GM12878 (cell line): ENCODE measurements at regions not wholly inside any gene's neighbourhood (a gene's known extent, or its start where the extent isn't known, plus 50 kb on each side); places are given as distances from the start of the nearest gene placed in this dataset.

Source experiments
- ATAC-seq: fragments of 200-7000 bp; cut with Tn5 transposase; 3 replicates; pipeline ENCODE4 v1.9.1; 2020; ENCODE audit warnings: mild to moderate bottlenecking, moderate library complexity
- BruUV-seq: library from RNA; stranded (reverse); fragments of 400-500 nt; replicated peaks from 2 replicates; lab custom pipeline; 2021; lab: Mats Ljungman, UMichigan
- CTCF ChIA-PET: fragments of 300-600 bp; sonication (Branson Sonifier 250); formaldehyde crosslinking; extraction: SDS; loops from one replicate; lab custom pipeline; 2021; ENCODE audit warnings: inconsistent platforms; lab: Yijun Ruan, JAX
- POLR2A ChIA-PET: fragments of 350-600 bp; formaldehyde crosslinking; extraction: SDS; loops from one replicate; lab custom pipeline; 2021; ENCODE audit warnings: inconsistent platforms; lab: Charles Lee
- RAD21 ChIA-PET: fragments of 300-600 bp; sonication (Branson Sonifier 250); formaldehyde crosslinking; loops from one replicate; lab custom pipeline; 2023; ENCODE audit warnings: antibody characterized with exemption; ENCODE audit not compliant: unreplicated experiment; lab: Charles Lee
- SMC1A ChIA-PET: fragments of 300-600 bp; sonication (Branson Sonifier 250); formaldehyde crosslinking; loops from one replicate; lab custom pipeline; 2023; ENCODE audit not compliant: unreplicated experiment, uncharacterized antibody; lab: Charles Lee
- DNase-seq: peaks from one replicate; pipeline ENCODE4 v3.0.0-alpha.2; 2011; ENCODE audit warnings: low read depth, low spot score
- FAIRE-seq: peaks from 3 replicates; lab custom pipeline; 2011; peaks lifted over from hg19 to GRCh38; lab: Jason Lieb, UNC
- H2AFZ ChIP-seq: 2 replicates; pipeline ENCODE4 v1.6.0; 2011; ENCODE audit warnings: low read depth, low read length, control low read depth; ENCODE audit not compliant: control insufficient read depth
- H3K27ac ChIP-seq: 2 replicates; pipeline ENCODE4 v1.5.1; 2011; ENCODE audit warnings: control low read depth; ENCODE audit not compliant: control insufficient read depth, insufficient read depth
- H3K27me3 ChIP-seq, 2 experiments: replicated peaks in 1 of 2; 2 replicates each; pipeline versions ENCODE4 v1.6.0 to v1.6.1; 2011; ENCODE audit warnings: low read length in 1 of 2; ENCODE audit not compliant: control insufficient read depth in 2 of 2, insufficient read depth in 2 of 2
- H3K36me3 ChIP-seq, 2 experiments: 2 replicates each; pipeline ENCODE4 v1.5.1; 2011; ENCODE audit warnings: low read length in 1 of 2; ENCODE audit not compliant: control insufficient read depth in 2 of 2, insufficient read depth in 2 of 2
- H3K4me1 ChIP-seq: 2 replicates; pipeline ENCODE4 v1.6.1; 2011; ENCODE audit warnings: mild to moderate bottlenecking, low read length, moderate library complexity, mixed read lengths; ENCODE audit not compliant: control insufficient read depth, insufficient read depth
- H3K4me2 ChIP-seq: 2 replicates; pipeline ENCODE4 v1.6.0; 2011; ENCODE audit warnings: control low read depth; ENCODE audit not compliant: control insufficient read depth, insufficient read depth
- H3K4me3 ChIP-seq: fragments of 200-600 bp; sonication (generic); 2 replicates; pipeline ENCODE4 v1.5.1; 2016
- H3K79me2 ChIP-seq: 2 replicates; pipeline ENCODE4 v1.6.0; 2011; ENCODE audit warnings: low read length; ENCODE audit not compliant: control insufficient read depth, insufficient read depth
- H3K9ac ChIP-seq: 2 replicates; pipeline ENCODE4 v1.8.0; 2011; ENCODE audit warnings: low read length, control low read depth, mixed read lengths; ENCODE audit not compliant: control insufficient read depth, insufficient read depth
- H3K9me3 ChIP-seq: replicated peaks from 3 replicates; pipeline ENCODE4 v1.5.1; 2011; ENCODE audit warnings: mild to moderate bottlenecking, low read length; ENCODE audit not compliant: control insufficient read depth, insufficient read depth
- H4K20me1 ChIP-seq: 2 replicates; pipeline ENCODE4 v1.6.0; 2011; ENCODE audit not compliant: control insufficient read depth, insufficient read depth
- HDAC2 ChIP-seq: fragments of 200-600 bp; sonication (generic); IDR thresholded peaks from 2 replicates; pipeline ENCODE4 v1.6.1; 2017
- JUND ChIP-seq: IDR thresholded peaks from 2 replicates; pipeline ENCODE4 v1.6.1; 2012; ENCODE audit warnings: low read depth, mild to moderate bottlenecking, low read length, improper control_type of control experiment, moderate library complexity
- KDM1A ChIP-seq: fragments of 200-600 bp; sonication (generic); IDR thresholded peaks from 2 replicates; pipeline ENCODE4 v1.6.1; 2016; ENCODE audit warnings: borderline replicate concordance
- NR2C1 ChIP-seq: fragments of 450-650 bp; IDR thresholded peaks from 2 replicates; pipeline ENCODE4 v1.6.1; 2017; ENCODE audit warnings: antibody characterized with exemption, mild to moderate bottlenecking, moderate library complexity
- TBL1XR1 ChIP-seq: IDR thresholded peaks from 2 replicates; pipeline ENCODE4 v1.6.1; 2012; ENCODE audit warnings: low read depth, low read length, improper control_type of control experiment
- USF1 ChIP-seq: IDR thresholded peaks from 2 replicates; pipeline ENCODE4 v1.6.1; 2011; ENCODE audit warnings: borderline replicate concordance, low read depth, mild to moderate bottlenecking, moderate library complexity, mixed read lengths, low read length; ENCODE audit not compliant: insufficient read depth; ENCODE audit errors: extremely low read length
- WGBS: methylation state at CpG from one replicate; pipeline ENCODE4 v1.1.6; 2016; ENCODE audit warnings: low lambda C conversion rate; ENCODE audit not compliant: insufficient replicate concordance, insufficient coverage; ENCODE audit errors: missing lambda C conversion rate; 5-methylcytosine and 5-hydroxymethylcytosine counted together
- in situ Hi-C: fragments of 300-500 bp; cut with MboI; formaldehyde crosslinking; loops from 9 replicates; pipeline ENCODE4 v1.14.3; 2018; ENCODE audit warnings: mixed read lengths
- intact Hi-C: fragments of 100-400 bp; cut with micrococcal nuclease; formaldehyde crosslinking; loops from one replicate; pipeline ENCODE4 v1.14.2; 2022; ENCODE audit not compliant: unreplicated experiment
- TF ChIP-seq, protein P1 (sequence below): fragments of 150-350 bp; IDR thresholded peaks from 2 replicates; pipeline ENCODE4 v1.6.1; 2014; ENCODE audit warnings: mild to moderate bottlenecking, low read depth, low read length
- TF ChIP-seq, protein P2 (sequence below): fragments of 450-650 bp; conservative IDR thresholded peaks from 2 replicates; pipeline ENCODE4 v1.6.1; 2017; ENCODE audit warnings: mild to moderate bottlenecking, moderate library complexity

GRCh38 chr5:121533814-121534213 is 317.9 kb upstream of the FTMT start:
- no peak for FAIRE-seq
- CTCF ChIA-PET: no interaction called here
- SMC1A ChIA-PET: no interaction called here
- no peak for ATAC-seq
- Histone ChIP-seq H3K4me1 (no peaks in the 10 kb centered on the region), H3K4me3 (no peak overlapping the region), H3K9ac (no peak overlapping the region), H3K27ac (no peak overlapping the region), H3K36me3 (no peaks in the 10 kb centered on the region), H3K27me3 (no peaks in the 10 kb centered on the region), H2AFZ (no peak overlapping the region), H3K9me3 (no peaks in the 10 kb centered on the region), H4K20me1 (no peaks in the 10 kb centered on the region), H3K79me2 (no peaks in the 10 kb centered on the region), H3K4me2 (no peak overlapping the region)
- BruUV-seq: no TSS peak
- WGBS: 44% methylated on average over 3 of the region's 3 CpGs
- TF ChIP-seq TBL1XR1 (no peak), HDAC2 (no peak), KDM1A (no peak), USF1 (no peak), NR2C1 (no peak), JUND (no peak)
- TF ChIP-seq, protein P1, sequence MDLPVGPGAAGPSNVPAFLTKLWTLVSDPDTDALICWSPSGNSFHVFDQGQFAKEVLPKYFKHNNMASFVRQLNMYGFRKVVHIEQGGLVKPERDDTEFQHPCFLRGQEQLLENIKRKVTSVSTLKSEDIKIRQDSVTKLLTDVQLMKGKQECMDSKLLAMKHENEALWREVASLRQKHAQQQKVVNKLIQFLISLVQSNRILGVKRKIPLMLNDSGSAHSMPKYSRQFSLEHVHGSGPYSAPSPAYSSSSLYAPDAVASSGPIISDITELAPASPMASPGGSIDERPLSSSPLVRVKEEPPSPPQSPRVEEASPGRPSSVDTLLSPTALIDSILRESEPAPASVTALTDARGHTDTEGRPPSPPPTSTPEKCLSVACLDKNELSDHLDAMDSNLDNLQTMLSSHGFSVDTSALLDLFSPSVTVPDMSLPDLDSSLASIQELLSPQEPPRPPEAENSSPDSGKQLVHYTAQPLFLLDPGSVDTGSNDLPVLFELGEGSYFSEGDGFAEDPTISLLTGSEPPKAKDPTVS: no peak
- TF ChIP-seq, protein P2, sequence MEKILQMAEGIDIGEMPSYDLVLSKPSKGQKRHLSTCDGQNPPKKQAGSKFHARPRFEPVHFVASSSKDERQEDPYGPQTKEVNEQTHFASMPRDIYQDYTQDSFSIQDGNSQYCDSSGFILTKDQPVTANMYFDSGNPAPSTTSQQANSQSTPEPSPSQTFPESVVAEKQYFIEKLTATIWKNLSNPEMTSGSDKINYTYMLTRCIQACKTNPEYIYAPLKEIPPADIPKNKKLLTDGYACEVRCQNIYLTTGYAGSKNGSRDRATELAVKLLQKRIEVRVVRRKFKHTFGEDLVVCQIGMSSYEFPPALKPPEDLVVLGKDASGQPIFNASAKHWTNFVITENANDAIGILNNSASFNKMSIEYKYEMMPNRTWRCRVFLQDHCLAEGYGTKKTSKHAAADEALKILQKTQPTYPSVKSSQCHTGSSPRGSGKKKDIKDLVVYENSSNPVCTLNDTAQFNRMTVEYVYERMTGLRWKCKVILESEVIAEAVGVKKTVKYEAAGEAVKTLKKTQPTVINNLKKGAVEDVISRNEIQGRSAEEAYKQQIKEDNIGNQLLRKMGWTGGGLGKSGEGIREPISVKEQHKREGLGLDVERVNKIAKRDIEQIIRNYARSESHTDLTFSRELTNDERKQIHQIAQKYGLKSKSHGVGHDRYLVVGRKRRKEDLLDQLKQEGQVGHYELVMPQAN: no peak
- in situ Hi-C loops: no loop called here
- intact Hi-C loops: no loop called here
- RAD21 ChIA-PET: no interaction called here
- DNase-seq: no peak
- POLR2A ChIA-PET: no interaction called here
